Loucy (cell line): ENCODE measurements at regions not wholly inside any gene's neighbourhood (a gene's known extent, or its start where the extent isn't known, plus 50 kb on each side); places are given as distances from the start of the nearest gene placed in this dataset.

Experiments
- EZH2phosphoT487 ChIP-seq: fragments of 200-600 bp; IDR thresholded peaks from 2 replicates; pipeline ENCODE4 v1.6.1; 2018; ENCODE audit warnings: antibody characterized with exemption, mild to moderate bottlenecking, moderate library complexity, borderline replicate concordance
- TF ChIP-seq, protein P1 (sequence below): fragments of 200-600 bp; sonication (generic); conservative IDR thresholded peaks from 2 replicates; pipeline ENCODE4 v1.5.1; 2014; ENCODE audit warnings: mild to moderate bottlenecking, antibody characterized with exemption, low read length

DNA sequence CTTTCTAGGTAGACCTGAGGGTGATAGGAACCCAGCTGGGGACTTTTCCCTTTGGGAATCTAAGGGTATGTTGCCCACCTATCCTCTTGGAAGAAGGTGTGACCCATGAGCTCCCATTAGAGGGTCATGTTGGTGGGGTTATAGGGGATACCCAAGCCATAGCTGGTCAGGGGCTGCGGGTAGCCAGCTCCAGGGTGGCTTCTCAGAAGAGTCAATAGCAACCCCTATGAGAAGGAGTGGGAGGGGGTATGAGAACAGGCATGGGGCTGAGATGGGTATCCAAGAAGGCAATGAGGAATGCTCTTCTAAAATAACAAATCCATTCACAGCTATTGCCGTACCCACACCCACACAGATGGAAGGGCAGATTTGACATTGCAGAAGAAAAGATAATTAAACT, 217.8 kb downstream of the UACA start:
- TF ChIP-seq, protein P1, sequence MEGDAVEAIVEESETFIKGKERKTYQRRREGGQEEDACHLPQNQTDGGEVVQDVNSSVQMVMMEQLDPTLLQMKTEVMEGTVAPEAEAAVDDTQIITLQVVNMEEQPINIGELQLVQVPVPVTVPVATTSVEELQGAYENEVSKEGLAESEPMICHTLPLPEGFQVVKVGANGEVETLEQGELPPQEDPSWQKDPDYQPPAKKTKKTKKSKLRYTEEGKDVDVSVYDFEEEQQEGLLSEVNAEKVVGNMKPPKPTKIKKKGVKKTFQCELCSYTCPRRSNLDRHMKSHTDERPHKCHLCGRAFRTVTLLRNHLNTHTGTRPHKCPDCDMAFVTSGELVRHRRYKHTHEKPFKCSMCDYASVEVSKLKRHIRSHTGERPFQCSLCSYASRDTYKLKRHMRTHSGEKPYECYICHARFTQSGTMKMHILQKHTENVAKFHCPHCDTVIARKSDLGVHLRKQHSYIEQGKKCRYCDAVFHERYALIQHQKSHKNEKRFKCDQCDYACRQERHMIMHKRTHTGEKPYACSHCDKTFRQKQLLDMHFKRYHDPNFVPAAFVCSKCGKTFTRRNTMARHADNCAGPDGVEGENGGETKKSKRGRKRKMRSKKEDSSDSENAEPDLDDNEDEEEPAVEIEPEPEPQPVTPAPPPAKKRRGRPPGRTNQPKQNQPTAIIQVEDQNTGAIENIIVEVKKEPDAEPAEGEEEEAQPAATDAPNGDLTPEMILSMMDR, result no peak
- no peak for TF ChIP-seq EZH2phosphoT487
